Activated naive CD4-positive, alpha-beta T cell treated with anti-CD3 and anti-CD28 coated beads, Interleukin-2, amount 50 U/mL, for 24 hours (primary cell): ENCODE measurements at regions not wholly inside any gene's neighbourhood (a gene's known extent, or its start where the extent isn't known, plus 50 kb on each side); places are given as distances from the start of the nearest gene placed in this dataset.

Experiments used
- H3K27ac Mint-ChIP-seq: one replicate; pipeline ENCODE4 v1.8.0; 2021; ENCODE audit warnings: mild to moderate bottlenecking, mixed read lengths
- H3K27me3 Mint-ChIP-seq: one replicate; pipeline ENCODE4 v1.8.0; 2021; ENCODE audit warnings: mixed read lengths
- H3K36me3 Mint-ChIP-seq: one replicate; pipeline ENCODE4 v1.8.0; 2021; ENCODE audit warnings: mixed read lengths
- H3K4me1 Mint-ChIP-seq: one replicate; pipeline ENCODE4 v1.8.0; 2021; ENCODE audit warnings: mixed read lengths
- H3K4me3 Mint-ChIP-seq: one replicate; pipeline ENCODE4 v1.8.0; 2021; ENCODE audit warnings: mild to moderate bottlenecking, mixed read lengths
- H3K9me3 Mint-ChIP-seq: one replicate; pipeline ENCODE4 v1.8.0; 2021; ENCODE audit warnings: mixed read lengths

DNA sequence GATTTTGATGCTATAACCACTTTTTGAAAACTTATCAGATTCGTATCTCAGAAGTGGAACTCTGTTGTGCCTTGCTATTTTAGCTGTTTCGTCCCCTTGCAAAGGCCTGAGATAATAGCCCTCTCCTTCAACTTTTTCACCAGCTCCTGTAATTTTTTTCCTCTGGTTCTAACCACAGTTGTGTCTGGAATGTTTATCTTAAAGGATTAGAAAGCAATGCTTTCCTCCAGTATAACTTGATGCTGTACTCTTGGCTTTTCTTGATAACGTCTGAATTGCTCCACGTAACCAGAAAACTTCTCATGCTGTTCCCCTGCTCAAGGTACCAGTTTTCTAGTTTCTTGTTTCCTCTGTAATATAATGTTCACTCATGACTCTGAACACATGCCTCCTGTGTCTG lies 209.4 kb downstream of the DTWD2 start:
- Mint-ChIP-seq H3K4me1 (no peaks in the 10 kb centered on the region), H3K36me3 (no peaks in the 10 kb centered on the region), H3K9me3 (peaks cover 5% of the 10 kb centered on the region), H3K27ac (no peak overlapping the region), H3K4me3 (no peak overlapping the region), H3K27me3 (peaks cover 2% of the 10 kb centered on the region)

- Mint-ChIP-seq H3K36me3 (no peaks in the 10 kb centered on the region), H3K9me3 (peaks cover 5% of the 10 kb centered on the region), H3K27ac (no peak overlapping the region), H3K27me3 (peaks cover 2% of the 10 kb centered on the region), H3K4me3 (no peak overlapping the region), H3K4me1 (no peaks in the 10 kb centered on the region)
Measured at GRCh38 chr5:118777189-118777736, 211.1 kb downstream of the DTWD2 start.

DNA sequence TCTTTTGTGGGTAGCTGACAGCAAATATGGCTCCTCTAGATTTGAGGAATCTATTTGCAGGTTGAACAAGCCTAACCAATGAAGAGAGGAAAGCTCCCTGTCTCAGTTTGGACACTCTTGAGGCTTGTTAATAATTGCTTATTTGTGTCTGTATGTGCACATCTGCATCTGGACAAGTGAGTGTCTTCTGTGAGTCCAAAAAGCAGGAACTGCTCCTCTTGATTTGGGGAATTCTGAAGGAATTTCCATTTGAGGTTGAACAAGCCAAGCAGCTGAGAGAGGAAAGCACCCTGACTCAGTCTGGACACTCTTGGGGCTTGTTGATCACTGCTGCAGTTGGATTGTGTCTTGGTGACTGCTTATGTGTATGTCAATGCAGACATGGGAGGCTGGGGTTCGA lies 211.6 kb downstream of the DTWD2 start:
- no peaks in the 10 kb centered on the region for H3K4me1 Mint-ChIP-seq
- no peaks in the 10 kb centered on the region for H3K36me3 Mint-ChIP-seq
- H3K27ac Mint-ChIP-seq: no peak overlapping the region

GRCh38 chr5:118775790-118776499 lies 212.4 kb downstream of the DTWD2 start:
- Mint-ChIP-seq H3K27me3 (peaks cover 3% of the 10 kb centered on the region), H3K36me3 (no peaks in the 10 kb centered on the region), H3K27ac (no peak overlapping the region), H3K4me3 (no peak overlapping the region), H3K9me3 (peaks cover 5% of the 10 kb centered on the region), H3K4me1 (no peaks in the 10 kb centered on the region)

More for the DNA sequence above, 211.6 kb downstream of the DTWD2 start:
- peaks cover 2% of the 10 kb centered on the region for H3K27me3 Mint-ChIP-seq
- no peak overlapping the region for H3K4me3 Mint-ChIP-seq
- peaks cover 5% of the 10 kb centered on the region for H3K9me3 Mint-ChIP-seq

DNA sequence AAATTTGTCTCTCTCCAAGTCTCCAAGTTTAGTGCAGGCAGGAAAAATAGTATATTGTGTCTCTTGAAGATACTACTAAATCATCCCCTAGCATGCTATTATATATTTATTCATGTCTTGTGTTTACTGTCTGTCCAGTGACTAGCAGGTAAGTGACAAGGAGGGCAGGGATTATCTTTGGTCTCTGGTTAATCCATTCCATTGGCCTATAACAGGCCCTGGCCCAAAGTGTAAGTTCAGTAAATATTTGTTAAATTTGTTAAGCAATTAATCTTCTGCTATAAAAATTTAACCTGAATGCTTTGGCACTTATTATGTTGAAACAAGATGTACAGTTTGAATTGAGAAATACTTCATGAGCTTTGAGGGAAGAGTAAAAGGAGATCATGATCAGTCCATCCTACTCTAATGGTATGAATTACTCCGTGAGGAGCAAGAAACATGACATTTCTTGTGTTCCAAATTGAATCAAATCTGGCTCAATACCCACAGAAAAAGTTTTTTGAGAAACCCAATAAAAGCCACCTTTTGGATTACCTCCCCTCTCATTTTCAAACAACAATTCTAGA lies 219.7 kb downstream of the DTWD2 start:
- no peak overlapping the region for H3K4me3 Mint-ChIP-seq
- H3K27me3 Mint-ChIP-seq: peaks cover 2% of the 10 kb centered on the region
- H3K4me1 Mint-ChIP-seq: no peaks in the 10 kb centered on the region
- peaks cover 2% of the 10 kb centered on the region for H3K9me3 Mint-ChIP-seq
- H3K27ac Mint-ChIP-seq: no peak overlapping the region
- H3K36me3 Mint-ChIP-seq: no peaks in the 10 kb centered on the region

- no peak overlapping the region for H3K4me3 Mint-ChIP-seq
- H3K27me3 Mint-ChIP-seq: no peaks in the 10 kb centered on the region
- H3K4me1 Mint-ChIP-seq: no peaks in the 10 kb centered on the region
- H3K9me3 Mint-ChIP-seq: peaks cover 5% of the 10 kb centered on the region
- H3K27ac Mint-ChIP-seq: no peak overlapping the region
- H3K36me3 Mint-ChIP-seq: no peaks in the 10 kb centered on the region
Measured at GRCh38 chr5:118762291-118762690, 226.1 kb downstream of the DTWD2 start.

- Mint-ChIP-seq H3K4me1 (no peaks in the 10 kb centered on the region), H3K36me3 (no peaks in the 10 kb centered on the region), H3K27me3 (no peaks in the 10 kb centered on the region), H3K27ac (no peak overlapping the region), H3K9me3 (peaks cover 5% of the 10 kb centered on the region), H3K4me3 (no peak overlapping the region)
Measured at GRCh38 chr5:118761814-118762213, 226.5 kb downstream of the DTWD2 start.

GRCh38 chr5:118752969-118753368 lies 235.4 kb downstream of the DTWD2 start:
- no peak overlapping the region for H3K27ac Mint-ChIP-seq
- H3K9me3 Mint-ChIP-seq: no peaks in the 10 kb centered on the region
- H3K4me3 Mint-ChIP-seq: no peak overlapping the region
- no peaks in the 10 kb centered on the region for H3K4me1 Mint-ChIP-seq
- H3K27me3 Mint-ChIP-seq: peaks cover 2% of the 10 kb centered on the region
- H3K36me3 Mint-ChIP-seq: no peaks in the 10 kb centered on the region

DNA sequence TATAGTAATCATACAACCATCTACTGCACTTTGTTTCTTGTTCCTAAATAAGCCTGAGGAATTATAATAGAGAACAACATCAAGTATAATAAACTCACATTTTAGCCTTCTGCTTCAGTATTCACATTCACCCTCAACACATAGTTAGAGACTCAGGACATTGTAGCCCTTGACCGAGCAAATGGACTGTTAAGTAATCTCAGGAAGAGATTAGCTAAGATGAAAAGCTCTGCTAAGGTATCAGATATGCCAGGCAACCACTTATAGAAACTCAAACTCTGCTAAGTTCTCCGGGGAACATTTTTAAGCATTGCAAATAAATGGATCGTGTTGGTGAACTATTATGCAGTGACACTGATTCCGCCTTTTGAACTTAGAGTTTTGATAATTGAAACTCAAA lies 252.0 kb downstream of the DTWD2 start:
- Mint-ChIP-seq H3K4me3 (no peak overlapping the region), H3K36me3 (no peaks in the 10 kb centered on the region), H3K27me3 (no peaks in the 10 kb centered on the region), H3K9me3 (peaks cover 13% of the 10 kb centered on the region), H3K27ac (no peak overlapping the region), H3K4me1 (no peaks in the 10 kb centered on the region)

DNA sequence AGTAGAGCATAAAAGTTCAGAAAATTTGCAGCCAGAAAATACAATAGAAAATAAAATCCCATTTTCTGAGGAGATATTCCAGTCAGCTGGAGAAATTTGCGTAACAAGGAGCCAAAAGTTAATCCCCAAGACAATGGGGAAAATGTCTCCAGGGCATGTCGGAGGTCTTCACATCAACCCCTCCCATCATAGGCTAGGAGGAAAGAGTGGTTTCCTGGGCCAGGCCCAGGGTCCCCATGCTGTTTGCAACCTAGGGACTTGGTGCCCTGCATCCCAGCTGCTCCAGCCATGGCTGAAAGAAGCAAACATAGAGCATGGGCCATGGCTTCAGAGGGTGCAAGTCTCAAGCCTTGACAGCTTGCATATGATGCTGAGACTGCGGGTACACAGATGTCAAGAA lies 255.0 kb downstream of the DTWD2 start:
- H3K36me3 Mint-ChIP-seq: no peaks in the 10 kb centered on the region
- H3K4me1 Mint-ChIP-seq: no peaks in the 10 kb centered on the region
- no peak overlapping the region for H3K27ac Mint-ChIP-seq
- no peak overlapping the region for H3K4me3 Mint-ChIP-seq
- H3K27me3 Mint-ChIP-seq: no peaks in the 10 kb centered on the region
- peaks cover 13% of the 10 kb centered on the region for H3K9me3 Mint-ChIP-seq

DNA sequence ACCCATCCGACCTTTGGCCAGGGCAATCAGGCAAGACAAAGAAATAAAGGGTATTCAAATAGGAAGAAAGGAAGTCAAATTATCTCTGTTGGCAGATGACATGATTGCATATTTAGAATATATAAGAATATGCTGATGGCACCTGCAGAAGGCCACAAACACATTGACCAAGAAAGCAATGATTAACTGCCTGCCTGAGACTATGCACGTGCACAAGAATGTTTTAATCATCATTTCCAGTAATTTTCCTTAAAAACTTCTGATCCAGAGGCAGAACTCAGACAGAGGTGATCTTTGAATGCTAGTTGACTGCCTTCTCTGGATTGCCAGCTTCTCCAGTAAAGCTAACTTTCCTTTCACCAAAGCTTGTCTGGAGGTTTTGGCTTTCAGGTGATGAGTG lies 260.2 kb downstream of the DTWD2 start:
- no peaks in the 10 kb centered on the region for H3K36me3 Mint-ChIP-seq
- H3K27me3 Mint-ChIP-seq: no peaks in the 10 kb centered on the region
- no peaks in the 10 kb centered on the region for H3K4me1 Mint-ChIP-seq
- H3K4me3 Mint-ChIP-seq: no peak overlapping the region
- H3K27ac Mint-ChIP-seq: no peak overlapping the region
- H3K9me3 Mint-ChIP-seq: peaks cover 5% of the 10 kb centered on the region

GRCh38 chr5:118726891-118727290 lies 261.5 kb downstream of the DTWD2 start:
- H3K27ac Mint-ChIP-seq: no peak overlapping the region
- no peaks in the 10 kb centered on the region for H3K36me3 Mint-ChIP-seq
- peaks cover 2% of the 10 kb centered on the region for H3K9me3 Mint-ChIP-seq
- no peaks in the 10 kb centered on the region for H3K27me3 Mint-ChIP-seq
- no peak overlapping the region for H3K4me3 Mint-ChIP-seq
- H3K4me1 Mint-ChIP-seq: no peaks in the 10 kb centered on the region

DNA sequence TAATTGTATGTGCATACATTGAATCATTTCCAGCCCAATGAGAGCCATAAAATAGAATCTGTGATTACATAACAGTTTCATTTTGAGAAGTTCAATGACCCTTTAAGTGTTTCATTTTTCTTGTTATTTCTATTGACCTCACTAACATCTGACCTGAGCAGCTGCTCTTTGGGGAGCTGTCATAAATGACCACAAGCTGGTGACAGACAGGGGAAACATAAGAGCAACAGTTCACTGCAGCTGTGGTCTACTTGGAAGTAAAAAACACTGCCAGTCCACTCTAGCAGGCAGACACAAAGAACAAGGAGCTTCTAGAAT lies 265.4 kb downstream of the DTWD2 start:
- H3K27ac Mint-ChIP-seq: no peak overlapping the region
- H3K27me3 Mint-ChIP-seq: no peaks in the 10 kb centered on the region
- no peak overlapping the region for H3K4me3 Mint-ChIP-seq

GRCh38 chr5:118722122-118723020 lies 266.0 kb downstream of the DTWD2 start:
- Mint-ChIP-seq H3K9me3 (peaks cover 3% of the 10 kb centered on the region), H3K36me3 (no peaks in the 10 kb centered on the region), H3K27ac (no peak overlapping the region), H3K27me3 (no peaks in the 10 kb centered on the region), H3K4me1 (no peaks in the 10 kb centered on the region), H3K4me3 (no peak overlapping the region)

More for the DNA sequence above, 265.4 kb downstream of the DTWD2 start:
- H3K36me3 Mint-ChIP-seq: no peaks in the 10 kb centered on the region
- no peaks in the 10 kb centered on the region for H3K4me1 Mint-ChIP-seq
- H3K9me3 Mint-ChIP-seq: no peaks in the 10 kb centered on the region

- H3K36me3 Mint-ChIP-seq: peaks cover 2% of the 10 kb centered on the region
- H3K4me3 Mint-ChIP-seq: no peak overlapping the region
- H3K27ac Mint-ChIP-seq: no peak overlapping the region
- H3K9me3 Mint-ChIP-seq: peaks cover 35% of the 10 kb centered on the region
- no peaks in the 10 kb centered on the region for H3K4me1 Mint-ChIP-seq
- no peaks in the 10 kb centered on the region for H3K27me3 Mint-ChIP-seq
Measured at GRCh38 chr5:118711727-118712126, 276.6 kb downstream of the DTWD2 start.
